Right lobe of liver (tissue), 4 donors: ENCODE measurements at regions not wholly inside any gene's neighbourhood (a gene's known extent, or its start where the extent isn't known, plus 50 kb on each side); places are given as distances from the start of the nearest gene placed in this dataset.

ENCODE experiments used
- CTCF ChIP-seq, 4 donors: fragments of 200-600 bp in 3 of 4; fragments of 450-650 bp in 1 of 4; IDR thresholded peaks; one replicate each; pipeline versions ENCODE4 v1.5.1 to v1.8.0; 2016 to 2022; ENCODE audit warnings: antibody characterized with exemption in 4 of 4, mild to moderate bottlenecking in 2 of 4
- POLR2A ChIP-seq: fragments of 450-650 bp; IDR thresholded peaks from one replicate; pipeline ENCODE4 v1.6.1; 2017; ENCODE audit warnings: antibody characterized with exemption, mild to moderate bottlenecking
- donor health status: DM: no; HTN: no; CAD: no.
- donor health status: DM: no; HTN: no; CAD: no.
- donor health status: DM: no; HTN: yes; CAD: no.

- TF ChIP-seq CTCF (IDR thresholded peaks at IDR 0.05) (no peak), POLR2A (no peak)
Measured at GRCh38 chr5:57582578-57583070, 100.0 kb upstream of the ACTBL2 start.
